GM19397 (cell line): ENCODE measurements at regions not wholly inside any gene's neighbourhood (a gene's known extent, or its start where the extent isn't known, plus 50 kb on each side); places are given as distances from the start of the nearest gene placed in this dataset.

ENCODE experiments used
- ATAC-seq: cut with Tn5 transposase; IDR thresholded peaks from one replicate; pipeline ENCODE4 v1.9.1; 2021; ENCODE audit warnings: mild to moderate bottlenecking, moderate library complexity; ENCODE audit not compliant: unreplicated experiment

- ATAC-seq: no peak
These were observed 92.8 kb downstream of the ETS2 start for GRCh38 chr21:38898422-38899096.

GRCh38 chr21:38897532-38898421 lies 92.0 kb downstream of the ETS2 start:
- no peak for ATAC-seq

GRCh38 chr21:38894899-38895298 lies 89.2 kb downstream of the ETS2 start:
- ATAC-seq: no peak

- no peak for ATAC-seq
These were observed 83.3 kb downstream of the ETS2 start for GRCh38 chr21:38888991-38889561.

- ATAC-seq: no peak
These were observed 82.0 kb downstream of the ETS2 start for GRCh38 chr21:38887749-38888148.

GRCh38 chr21:38887062-38887686 lies 81.4 kb downstream of the ETS2 start:
- no peak for ATAC-seq

- ATAC-seq: no peak
These were observed 80.2 kb downstream of the ETS2 start for GRCh38 chr21:38885909-38886308.

- ATAC-seq: no peak
These were observed 78.7 kb downstream of the ETS2 start for GRCh38 chr21:38884440-38884839.

- ATAC-seq: no peak
These were observed 77.4 kb downstream of the ETS2 start for GRCh38 chr21:38883142-38883541.

GRCh38 chr21:38881131-38881530 lies 75.4 kb downstream of the ETS2 start:
- no peak for ATAC-seq

- ATAC-seq: no peak
These were observed 74.8 kb downstream of the ETS2 start for GRCh38 chr21:38880577-38880966.

GRCh38 chr21:38879912-38880576 lies 74.3 kb downstream of the ETS2 start:
- ATAC-seq: no peak

GRCh38 chr21:38878379-38879179 lies 72.8 kb downstream of the ETS2 start:
- no peak for ATAC-seq

GRCh38 chr21:38875694-38876492 lies 70.2 kb downstream of the ETS2 start:
- ATAC-seq: no peak
